GM12874 (cell line): ENCODE measurements at regions not wholly inside any gene's neighbourhood (a gene's known extent, or its start where the extent isn't known, plus 50 kb on each side); places are given as distances from the start of the nearest gene placed in this dataset.

Experiments
- CTCF ChIP-seq: IDR thresholded peaks from 2 replicates; pipeline ENCODE4 v1.5.1; 2011; ENCODE audit warnings: low read depth, mild to moderate bottlenecking, control low read depth, low read length, moderate library complexity; ENCODE audit not compliant: insufficient read depth

GRCh38 chrX:20388594-20388993 lies 121.9 kb upstream of the RPS6KA3 start:
- TF ChIP-seq CTCF, result no peak

GRCh38 chrX:20383477-20383876 lies 116.8 kb upstream of the RPS6KA3 start:
- TF ChIP-seq CTCF, result no peak

- no peak for TF ChIP-seq CTCF
Observed at GRCh38 chrX:20382518-20383297, 116.0 kb upstream of the RPS6KA3 start.

- TF ChIP-seq CTCF, result no peak
Observed at GRCh38 chrX:20382082-20382481, 115.4 kb upstream of the RPS6KA3 start.

GRCh38 chrX:20378233-20378920 lies 111.7 kb upstream of the RPS6KA3 start:
- no peak for TF ChIP-seq CTCF

- no peak for TF ChIP-seq CTCF
Observed at GRCh38 chrX:20374900-20375438, 108.3 kb upstream of the RPS6KA3 start.

- no peak for TF ChIP-seq CTCF
Observed at GRCh38 chrX:20374450-20374849, 107.7 kb upstream of the RPS6KA3 start.
